HG02678 (cell line): ENCODE measurements at regions not wholly inside any gene's neighbourhood (a gene's known extent, or its start where the extent isn't known, plus 50 kb on each side); places are given as distances from the start of the nearest gene placed in this dataset.
"Not testable (repeated sequence)": the region's sequence is repeated elsewhere in the genome, so short reads cannot be mapped to it uniquely, and the experiment has no call there.

ENCODE experiments used
- ATAC-seq: cut with Tn5 transposase; IDR thresholded peaks from one replicate; pipeline ENCODE4 v1.9.1; 2021; ENCODE audit warnings: mild to moderate bottlenecking, moderate library complexity; ENCODE audit not compliant: unreplicated experiment

- ATAC-seq = no peak
These were observed 63.2 kb downstream of the NENF start for GRCh38 chr1:212495766-212496494.

- no peak for ATAC-seq
These were observed 64.0 kb downstream of the NENF start for GRCh38 chr1:212496682-212497081.

GRCh38 chr1:212497553-212497952, 64.8 kb downstream of the NENF start:
- no peak for ATAC-seq

- no peak for ATAC-seq
These were observed 65.7 kb downstream of the NENF start for GRCh38 chr1:212498283-212499040.

GRCh38 chr1:212500351-212500750, 67.6 kb downstream of the NENF start:
- no peak for ATAC-seq

- no peak for ATAC-seq
These were observed 68.3 kb downstream of the NENF start for GRCh38 chr1:212500983-212501382.

- ATAC-seq = no peak
These were observed 71.0 kb downstream of the NENF start for GRCh38 chr1:212503714-212504113.

GRCh38 chr1:212504171-212504803, 71.6 kb downstream of the NENF start:
- no peak for ATAC-seq

- ATAC-seq = no peak
These were observed 73.9 kb downstream of the NENF start for GRCh38 chr1:212506666-212507065.

GRCh38 chr1:212507369-212507768, 74.6 kb downstream of the NENF start:
- ATAC-seq = no peak

- no peak for ATAC-seq
These were observed 80.3 kb downstream of the NENF start for GRCh38 chr1:212512816-212513559.

GRCh38 chr1:212513586-212513985, 80.9 kb downstream of the NENF start:
- ATAC-seq = no peak

- ATAC-seq = no peak
These were observed 81.4 kb downstream of the NENF start for GRCh38 chr1:212514056-212514614.

- no peak for ATAC-seq
These were observed 82.1 kb downstream of the NENF start for GRCh38 chr1:212514782-212515181.

GRCh38 chr1:212515329-212515760, 82.6 kb downstream of the NENF start:
- no peak for ATAC-seq

GRCh38 chr1:212516012-212516411, 83.3 kb downstream of the NENF start:
- not testable (repeated sequence) for ATAC-seq

- ATAC-seq = no peak
These were observed 85.7 kb downstream of the NENF start for GRCh38 chr1:212518188-212519054.

GRCh38 chr1:212519131-212519530, 86.4 kb downstream of the NENF start:
- no peak for ATAC-seq

- ATAC-seq = no peak
These were observed 87.6 kb downstream of the NENF start for GRCh38 chr1:212520299-212520698.

GRCh38 chr1:212520746-212521145, 87.8 kb upstream of the ATF3 start:
- no peak for ATAC-seq
